ENCODE measurements at regions not wholly inside any gene's neighbourhood (a gene's known extent, or its start where the extent isn't known, plus 50 kb on each side); places are given as distances from the start of the nearest gene placed in this dataset.

DNA sequence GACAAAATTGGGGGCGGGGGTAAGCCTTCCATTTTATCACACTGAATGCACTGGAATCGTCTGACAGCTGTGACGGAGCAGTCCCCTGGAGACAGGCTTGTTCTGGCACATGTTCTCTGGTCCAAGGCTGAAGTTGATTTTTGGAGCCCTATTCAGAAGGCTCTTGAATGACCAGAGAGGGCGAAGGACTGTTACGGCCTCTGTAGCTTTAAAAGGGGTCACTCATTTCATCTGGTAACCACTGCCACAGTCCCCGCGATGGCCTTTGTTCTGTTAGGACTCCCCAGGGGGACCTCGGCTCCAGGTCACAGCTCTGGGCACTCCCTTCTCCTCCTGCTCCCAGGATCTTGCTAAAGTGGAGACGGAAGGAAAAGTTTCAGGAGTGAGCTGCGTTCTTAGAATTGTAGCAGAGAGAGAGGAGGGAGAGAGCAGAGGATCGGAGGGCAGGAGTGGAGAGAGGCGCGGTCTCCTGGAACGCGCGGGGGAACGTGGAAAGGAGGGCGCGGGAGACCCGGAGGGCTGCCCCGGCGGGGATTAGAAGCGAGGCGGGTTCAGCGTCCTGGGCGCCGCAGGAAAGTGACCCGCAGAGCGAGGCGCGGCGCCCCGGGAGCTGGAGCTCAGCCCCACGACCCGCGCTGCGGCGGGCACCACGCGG, 134.3 kb upstream of the MYO16 start:
- Histone ChIP-seq H3K36me3 (ENCODE audit: control insufficient read depth in 1 of 2, insufficient read depth in 2 of 2, low read length in 2 of 2) (no peaks in the 10 kb centered on the region), H3K9me3 (ENCODE audit: control insufficient read depth in 1 of 2, insufficient read depth in 1 of 2, low read depth in 1 of 2, low read length in 2 of 2) (no peaks in the 10 kb centered on the region), H3K9ac (ENCODE audit: low read length) (no peak overlapping the region), H2AFZ (ENCODE audit: low read depth, low read length, poor library complexity, severe bottlenecking) (no peak overlapping the region), H3K4me2 (ENCODE audit: low read length) (no peak overlapping the region), H4K20me1 (ENCODE audit: insufficient read depth) (no peaks in the 10 kb centered on the region), H3K27me3 (ENCODE audit: insufficient read depth, low read length) (no peaks in the 10 kb centered on the region), H3K27ac (ENCODE audit: low read depth, low read length) (no peak overlapping the region), H3K79me2 (ENCODE audit: insufficient read depth, low read length) (no peaks in the 10 kb centered on the region), H3K4me3 (replicated peaks in 1 of 2; ENCODE audit: low read depth in 1 of 2, low read length in 2 of 2) (no peak overlapping the region), H3K9me2 (ENCODE audit: insufficient read depth) (no peaks in the 10 kb centered on the region), H3K4me1 (ENCODE audit: control insufficient read depth in 1 of 2, insufficient read depth in 2 of 2, low read length in 2 of 2) (no peaks in the 10 kb centered on the region)
- intact Hi-C loops (cut with micrococcal nuclease), result no loop called here
- ChIA-PET POLR2A (no interaction called here), RAD21 (ENCODE audit: low non-redundant PET in 1 of 2, low total read pairs in 2 of 2, uncharacterized antibody in 2 of 2, unreplicated experiment in 2 of 2) (no interaction called here), CTCF (no interaction called here)
- TF ChIP-seq TCF7L2 (IDR thresholded peaks at IDR 0.05; ENCODE audit: borderline replicate concordance, extremely low read depth, insufficient read depth, insufficient read length), result no peak
- TF ChIP-seq ZNF274 (IDR thresholded peaks at IDR 0.05; ENCODE audit: low read depth, low read length), result no peak
- no peak for TF ChIP-seq ZFX (IDR thresholded peaks at IDR 0.05)
- no peak for TF ChIP-seq CBX3 (IDR thresholded peaks at IDR 0.05; ENCODE audit: low read depth)
- TF ChIP-seq, protein P1, sequence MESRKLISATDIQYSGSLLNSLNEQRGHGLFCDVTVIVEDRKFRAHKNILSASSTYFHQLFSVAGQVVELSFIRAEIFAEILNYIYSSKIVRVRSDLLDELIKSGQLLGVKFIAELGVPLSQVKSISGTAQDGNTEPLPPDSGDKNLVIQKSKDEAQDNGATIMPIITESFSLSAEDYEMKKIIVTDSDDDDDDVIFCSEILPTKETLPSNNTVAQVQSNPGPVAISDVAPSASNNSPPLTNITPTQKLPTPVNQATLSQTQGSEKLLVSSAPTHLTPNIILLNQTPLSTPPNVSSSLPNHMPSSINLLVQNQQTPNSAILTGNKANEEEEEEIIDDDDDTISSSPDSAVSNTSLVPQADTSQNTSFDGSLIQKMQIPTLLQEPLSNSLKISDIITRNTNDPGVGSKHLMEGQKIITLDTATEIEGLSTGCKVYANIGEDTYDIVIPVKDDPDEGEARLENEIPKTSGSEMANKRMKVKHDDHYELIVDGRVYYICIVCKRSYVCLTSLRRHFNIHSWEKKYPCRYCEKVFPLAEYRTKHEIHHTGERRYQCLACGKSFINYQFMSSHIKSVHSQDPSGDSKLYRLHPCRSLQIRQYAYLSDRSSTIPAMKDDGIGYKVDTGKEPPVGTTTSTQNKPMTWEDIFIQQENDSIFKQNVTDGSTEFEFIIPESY (IDR thresholded peaks at IDR 0.05; ENCODE audit: extremely low read depth, insufficient replicate concordance, low read length), result no peak
- TF ChIP-seq, protein P2, sequence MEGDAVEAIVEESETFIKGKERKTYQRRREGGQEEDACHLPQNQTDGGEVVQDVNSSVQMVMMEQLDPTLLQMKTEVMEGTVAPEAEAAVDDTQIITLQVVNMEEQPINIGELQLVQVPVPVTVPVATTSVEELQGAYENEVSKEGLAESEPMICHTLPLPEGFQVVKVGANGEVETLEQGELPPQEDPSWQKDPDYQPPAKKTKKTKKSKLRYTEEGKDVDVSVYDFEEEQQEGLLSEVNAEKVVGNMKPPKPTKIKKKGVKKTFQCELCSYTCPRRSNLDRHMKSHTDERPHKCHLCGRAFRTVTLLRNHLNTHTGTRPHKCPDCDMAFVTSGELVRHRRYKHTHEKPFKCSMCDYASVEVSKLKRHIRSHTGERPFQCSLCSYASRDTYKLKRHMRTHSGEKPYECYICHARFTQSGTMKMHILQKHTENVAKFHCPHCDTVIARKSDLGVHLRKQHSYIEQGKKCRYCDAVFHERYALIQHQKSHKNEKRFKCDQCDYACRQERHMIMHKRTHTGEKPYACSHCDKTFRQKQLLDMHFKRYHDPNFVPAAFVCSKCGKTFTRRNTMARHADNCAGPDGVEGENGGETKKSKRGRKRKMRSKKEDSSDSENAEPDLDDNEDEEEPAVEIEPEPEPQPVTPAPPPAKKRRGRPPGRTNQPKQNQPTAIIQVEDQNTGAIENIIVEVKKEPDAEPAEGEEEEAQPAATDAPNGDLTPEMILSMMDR (IDR thresholded peaks at IDR 0.05 in 2 of 3, conservative IDR thresholded peaks at IDR 0.05 in 1 of 3; ENCODE audit: borderline replicate concordance in 1 of 3, insufficient read depth in 1 of 3, low read depth in 2 of 3, low read length in 2 of 3), result no peak
- no peak for TF ChIP-seq SIN3A (IDR thresholded peaks at IDR 0.05; ENCODE audit: low read depth)
- TF ChIP-seq, protein P3, sequence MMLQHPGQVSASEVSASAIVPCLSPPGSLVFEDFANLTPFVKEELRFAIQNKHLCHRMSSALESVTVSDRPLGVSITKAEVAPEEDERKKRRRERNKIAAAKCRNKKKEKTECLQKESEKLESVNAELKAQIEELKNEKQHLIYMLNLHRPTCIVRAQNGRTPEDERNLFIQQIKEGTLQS (IDR thresholded peaks at IDR 0.05), result no peak
- no peak for TF ChIP-seq JUND (IDR thresholded peaks at IDR 0.05)
- no peak for TF ChIP-seq YY1 (IDR thresholded peaks at IDR 0.05; ENCODE audit: extremely low read depth, insufficient replicate concordance, low read depth, low read length)
- no peak for TF ChIP-seq SP1 (IDR thresholded peaks at IDR 0.05; ENCODE audit: low read depth)
- TF ChIP-seq ELF1 (IDR thresholded peaks at IDR 0.05; ENCODE audit: borderline replicate concordance, low read depth), result no peak
- TF ChIP-seq, protein P4, sequence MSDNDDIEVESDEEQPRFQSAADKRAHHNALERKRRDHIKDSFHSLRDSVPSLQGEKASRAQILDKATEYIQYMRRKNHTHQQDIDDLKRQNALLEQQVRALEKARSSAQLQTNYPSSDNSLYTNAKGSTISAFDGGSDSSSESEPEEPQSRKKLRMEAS (IDR thresholded peaks at IDR 0.05), result no peak
- no peak for TF ChIP-seq EZH2 (IDR thresholded peaks at IDR 0.05)
- ATAC-seq (no peak), DNase-seq (ENCODE audit: low read depth, low spot score) (no peak)
- no TSS peak for BruUV-seq (replicated peaks)

All from HCT116 (cell line).